Panc1 (cell line): ENCODE measurements at regions not wholly inside any gene's neighbourhood (a gene's known extent, or its start where the extent isn't known, plus 50 kb on each side); places are given as distances from the start of the nearest gene placed in this dataset.

Experiments
- POLR2AphosphoS5 ChIP-seq: IDR thresholded peaks from 2 replicates; pipeline ENCODE4 v1.6.1; 2012; ENCODE audit warnings: mild to moderate bottlenecking, low read depth, low read length, moderate library complexity
- SIN3A ChIP-seq: IDR thresholded peaks from 2 replicates; pipeline ENCODE4 v1.6.1; 2012; ENCODE audit warnings: low read depth, mild to moderate bottlenecking, low read length, moderate library complexity, borderline replicate concordance; ENCODE audit not compliant: insufficient read depth
- TCF7L2 ChIP-seq: IDR thresholded peaks from 2 replicates; pipeline ENCODE4 v1.6.1; 2011; ENCODE audit warnings: mild to moderate bottlenecking, low read depth, low read length, inconsistent platforms
- TF ChIP-seq, protein P1 (sequence below): fragments of 450-650 bp; IDR thresholded peaks from 2 replicates; pipeline ENCODE4 v1.5.1; 2017; ENCODE audit warnings: mild to moderate bottlenecking
- TF ChIP-seq, protein P2 (sequence below), 2 experiments: IDR thresholded peaks; 2 replicates each; pipeline ENCODE4 v1.6.1; 2011 to 2012; ENCODE audit warnings: low read depth in 2 of 2, control low read depth in 1 of 2, low read length in 1 of 2, mild to moderate bottlenecking in 1 of 2, moderate library complexity in 1 of 2; ENCODE audit not compliant: insufficient read depth in 1 of 2

DNA sequence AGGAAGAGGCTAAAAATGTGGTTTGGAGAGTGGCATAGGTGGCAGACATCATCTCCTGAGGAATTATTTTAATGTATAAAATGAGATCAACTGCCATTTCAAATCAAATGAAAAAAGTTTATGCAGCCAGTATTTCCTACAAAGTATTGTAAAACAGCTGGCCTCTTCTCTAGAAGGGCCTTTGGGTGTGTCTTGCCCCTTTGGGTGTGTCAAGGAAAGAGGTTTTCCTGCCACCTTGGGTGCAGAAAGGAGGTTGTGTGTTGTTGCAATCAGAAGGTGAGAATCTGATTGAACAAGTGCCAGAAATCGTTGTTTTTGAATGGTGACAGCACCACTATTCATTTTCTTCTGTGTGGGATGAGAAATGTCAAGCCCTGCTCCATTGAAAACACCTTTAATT lies 127.4 kb downstream of the RMI1 start:
- TF ChIP-seq, protein P1, sequence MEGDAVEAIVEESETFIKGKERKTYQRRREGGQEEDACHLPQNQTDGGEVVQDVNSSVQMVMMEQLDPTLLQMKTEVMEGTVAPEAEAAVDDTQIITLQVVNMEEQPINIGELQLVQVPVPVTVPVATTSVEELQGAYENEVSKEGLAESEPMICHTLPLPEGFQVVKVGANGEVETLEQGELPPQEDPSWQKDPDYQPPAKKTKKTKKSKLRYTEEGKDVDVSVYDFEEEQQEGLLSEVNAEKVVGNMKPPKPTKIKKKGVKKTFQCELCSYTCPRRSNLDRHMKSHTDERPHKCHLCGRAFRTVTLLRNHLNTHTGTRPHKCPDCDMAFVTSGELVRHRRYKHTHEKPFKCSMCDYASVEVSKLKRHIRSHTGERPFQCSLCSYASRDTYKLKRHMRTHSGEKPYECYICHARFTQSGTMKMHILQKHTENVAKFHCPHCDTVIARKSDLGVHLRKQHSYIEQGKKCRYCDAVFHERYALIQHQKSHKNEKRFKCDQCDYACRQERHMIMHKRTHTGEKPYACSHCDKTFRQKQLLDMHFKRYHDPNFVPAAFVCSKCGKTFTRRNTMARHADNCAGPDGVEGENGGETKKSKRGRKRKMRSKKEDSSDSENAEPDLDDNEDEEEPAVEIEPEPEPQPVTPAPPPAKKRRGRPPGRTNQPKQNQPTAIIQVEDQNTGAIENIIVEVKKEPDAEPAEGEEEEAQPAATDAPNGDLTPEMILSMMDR, result no peak
- no peak for TF ChIP-seq POLR2AphosphoS5
- TF ChIP-seq SIN3A, result no peak
- TF ChIP-seq, protein P2, sequence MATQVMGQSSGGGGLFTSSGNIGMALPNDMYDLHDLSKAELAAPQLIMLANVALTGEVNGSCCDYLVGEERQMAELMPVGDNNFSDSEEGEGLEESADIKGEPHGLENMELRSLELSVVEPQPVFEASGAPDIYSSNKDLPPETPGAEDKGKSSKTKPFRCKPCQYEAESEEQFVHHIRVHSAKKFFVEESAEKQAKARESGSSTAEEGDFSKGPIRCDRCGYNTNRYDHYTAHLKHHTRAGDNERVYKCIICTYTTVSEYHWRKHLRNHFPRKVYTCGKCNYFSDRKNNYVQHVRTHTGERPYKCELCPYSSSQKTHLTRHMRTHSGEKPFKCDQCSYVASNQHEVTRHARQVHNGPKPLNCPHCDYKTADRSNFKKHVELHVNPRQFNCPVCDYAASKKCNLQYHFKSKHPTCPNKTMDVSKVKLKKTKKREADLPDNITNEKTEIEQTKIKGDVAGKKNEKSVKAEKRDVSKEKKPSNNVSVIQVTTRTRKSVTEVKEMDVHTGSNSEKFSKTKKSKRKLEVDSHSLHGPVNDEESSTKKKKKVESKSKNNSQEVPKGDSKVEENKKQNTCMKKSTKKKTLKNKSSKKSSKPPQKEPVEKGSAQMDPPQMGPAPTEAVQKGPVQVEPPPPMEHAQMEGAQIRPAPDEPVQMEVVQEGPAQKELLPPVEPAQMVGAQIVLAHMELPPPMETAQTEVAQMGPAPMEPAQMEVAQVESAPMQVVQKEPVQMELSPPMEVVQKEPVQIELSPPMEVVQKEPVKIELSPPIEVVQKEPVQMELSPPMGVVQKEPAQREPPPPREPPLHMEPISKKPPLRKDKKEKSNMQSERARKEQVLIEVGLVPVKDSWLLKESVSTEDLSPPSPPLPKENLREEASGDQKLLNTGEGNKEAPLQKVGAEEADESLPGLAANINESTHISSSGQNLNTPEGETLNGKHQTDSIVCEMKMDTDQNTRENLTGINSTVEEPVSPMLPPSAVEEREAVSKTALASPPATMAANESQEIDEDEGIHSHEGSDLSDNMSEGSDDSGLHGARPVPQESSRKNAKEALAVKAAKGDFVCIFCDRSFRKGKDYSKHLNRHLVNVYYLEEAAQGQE (IDR thresholded peaks at IDR 0.05; ENCODE audit: insufficient read depth in 1 of 2, low read depth in 2 of 2, low read length in 1 of 2), result no peak
- no peak for TF ChIP-seq TCF7L2
